SK-N-SH (cell line): ENCODE measurements at regions not wholly inside any gene's neighbourhood (a gene's known extent, or its start where the extent isn't known, plus 50 kb on each side); places are given as distances from the start of the nearest gene placed in this dataset.

Source experiments
- CTCF ChIP-seq: fragments of 200-600 bp; sonication (generic); IDR thresholded peaks from 2 replicates; pipeline ENCODE4 v1.6.1; 2017; ENCODE audit warnings: antibody characterized with exemption, mild to moderate bottlenecking, moderate library complexity
- FOXJ3 ChIP-seq: sonication (generic); formaldehyde crosslinking; IDR thresholded peaks from 2 replicates; pipeline ENCODE4 v1.5.1; 2020; ENCODE audit warnings: mild to moderate bottlenecking, missing genetic modification reagents
- FOXM1 ChIP-seq: IDR thresholded peaks from 2 replicates; pipeline ENCODE4 v1.4.0; 2012; ENCODE audit warnings: low read depth, mild to moderate bottlenecking
- GABPA ChIP-seq: IDR thresholded peaks from 2 replicates; pipeline ENCODE4 v1.4.0; 2012; ENCODE audit warnings: low read depth, mild to moderate bottlenecking
- NRF1 ChIP-seq: IDR thresholded peaks from 2 replicates; pipeline ENCODE4 v1.6.1; 2012; ENCODE audit warnings: low read depth, mild to moderate bottlenecking, low read length
- PBX3 ChIP-seq: IDR thresholded peaks from 2 replicates; pipeline ENCODE4; 2012
- POLR2AphosphoS5 ChIP-seq: IDR thresholded peaks from 2 replicates; pipeline ENCODE4 v1.6.1; 2012; ENCODE audit warnings: low read depth, low read length
- RAD21 ChIP-seq: IDR thresholded peaks from 2 replicates; pipeline ENCODE4 v1.6.1; 2012; ENCODE audit warnings: mild to moderate bottlenecking, low read length
- RCOR1 ChIP-seq: fragments of 150-350 bp; IDR thresholded peaks from 2 replicates; pipeline ENCODE4 v1.6.1; 2017; ENCODE audit warnings: antibody characterized with exemption, low read length
- REST ChIP-seq: IDR thresholded peaks from 2 replicates; pipeline ENCODE4 v1.6.1; 2012; ENCODE audit warnings: mild to moderate bottlenecking, low read depth, low read length, moderate library complexity
- SIN3A ChIP-seq: IDR thresholded peaks from 2 replicates; pipeline ENCODE4 v1.6.1; 2012; ENCODE audit warnings: low read depth, mild to moderate bottlenecking, low read length, moderate library complexity, borderline replicate concordance
- SMC3 ChIP-seq: IDR thresholded peaks from 2 replicates; pipeline ENCODE4 v1.6.1; 2012; ENCODE audit warnings: low read depth, low read length, improper control_type of control experiment
- YY1 ChIP-seq: IDR thresholded peaks from 2 replicates; pipeline ENCODE4 v1.4.0; 2012; ENCODE audit warnings: low read depth, mild to moderate bottlenecking
- ZBTB33 ChIP-seq: IDR thresholded peaks from 2 replicates; pipeline ENCODE4 v1.4.0; 2012; ENCODE audit warnings: low read depth, borderline replicate concordance

GRCh38 chr1:245003246-245003645, 138.9 kb upstream of the HNRNPU start:
- TF ChIP-seq REST: no peak
- no peak for TF ChIP-seq FOXJ3 (CRISPR knock-in tag)
- no peak for TF ChIP-seq CTCF
- TF ChIP-seq RAD21: no peak
- no peak for TF ChIP-seq POLR2AphosphoS5
- TF ChIP-seq NRF1: no peak
- no peak for TF ChIP-seq GABPA
- no peak for TF ChIP-seq ZBTB33
- TF ChIP-seq YY1: no peak
- no peak for TF ChIP-seq SIN3A
- TF ChIP-seq SMC3: no peak
- TF ChIP-seq FOXM1: no peak
- no peak for TF ChIP-seq RCOR1
- TF ChIP-seq PBX3: no peak
